B cell (primary cell): ENCODE measurements at regions not wholly inside any gene's neighbourhood (a gene's known extent, or its start where the extent isn't known, plus 50 kb on each side); places are given as distances from the start of the nearest gene placed in this dataset.

Experiments used
- ATAC-seq: fragments of 200-7000 bp; cut with Tn5 transposase; one replicate; pipeline ENCODE4 v1.10.0; 2021; ENCODE audit warnings: low read depth, mild to moderate bottlenecking, moderate number of reproducible peaks, moderate library complexity
- CTCF ChIA-PET: fragments of 350-600 bp; sonication (Branson Sonifier 250); formaldehyde crosslinking; loops from one replicate; lab custom pipeline; 2021; ENCODE audit warnings: antibody characterized with exemption, inconsistent platforms; lab: Charles Lee
- POLR2A ChIA-PET: fragments of 350-600 bp; sonication (Branson Sonifier 250); formaldehyde crosslinking; loops from one replicate; lab custom pipeline; 2021; ENCODE audit warnings: antibody characterized with exemption; lab: Charles Lee
- DNase-seq: peaks from one replicate; pipeline ENCODE4 v3.0.0; 2013
- H2AFZ ChIP-seq: 2 replicates; pipeline ENCODE4 v1.6.1; 2012; ENCODE audit warnings: mild to moderate bottlenecking, low read depth, low read length; ENCODE audit not compliant: insufficient read depth, poor library complexity, severe bottlenecking
- H3K27ac ChIP-seq, 2 donors: 1 replicate in 1 of 2; 2 replicates in 1 of 2; pipeline ENCODE4 v1.5.1; 2012 to 2013; ENCODE audit warnings: low read length in 2 of 2, mild to moderate bottlenecking in 2 of 2, moderate library complexity in 1 of 2
- H3K27me3 ChIP-seq, 4 experiments: fragments of 200-600 bp in 1 of 4; sonication (generic) in 1 of 4; replicated peaks in 1 of 4; 1 replicate in 2 of 4; 2 replicates in 2 of 4; pipeline versions ENCODE4 v1.6.1 to v1.7.0; 2013 to 2016; ENCODE audit warnings: low read length in 3 of 4, mild to moderate bottlenecking in 2 of 4, mixed read lengths in 1 of 4, moderate library complexity in 1 of 4; ENCODE audit not compliant: insufficient read depth in 4 of 4, control insufficient read depth in 3 of 4; ENCODE audit errors: control extremely low read depth in 1 of 4
- H3K36me3 ChIP-seq, 2 experiments: replicated peaks in 1 of 2; 1 replicate in 1 of 2; 2 replicates in 1 of 2; pipeline versions ENCODE4 v1.6.1 to v1.7.1; 2013; ENCODE audit warnings: low read length in 1 of 2; ENCODE audit not compliant: insufficient read depth in 2 of 2, control insufficient read depth in 1 of 2; ENCODE audit errors: control extremely low read depth in 1 of 2, extremely low read depth in 1 of 2
- H3K4me1 ChIP-seq, 2 donors: fragments of 200-600 bp in 1 of 2; sonication (generic) in 1 of 2; 1 replicate in 1 of 2; 2 replicates in 1 of 2; pipeline versions ENCODE4 v1.5.1 to v1.6.1; 2013 to 2017; ENCODE audit warnings: low read length in 2 of 2; ENCODE audit not compliant: control insufficient read depth in 2 of 2, insufficient read depth in 2 of 2
- H3K4me2 ChIP-seq: replicated peaks from 2 replicates; pipeline ENCODE3; 2012; ENCODE audit warnings: mild to moderate bottlenecking, low read depth, low read length; ENCODE audit not compliant: poor library complexity, severe bottlenecking
- H3K4me3 ChIP-seq, 5 experiments: fragments of 200-600 bp in 1 of 5; sonication (generic) in 1 of 5; 1 replicate in 3 of 5; 2 replicates in 2 of 5; pipeline versions ENCODE4 v1.5.1 to v1.7.0; 2011 to 2016; ENCODE audit warnings: low read length in 4 of 5, mild to moderate bottlenecking in 4 of 5, low read depth in 2 of 5, control low read depth in 1 of 5, moderate library complexity in 1 of 5; ENCODE audit not compliant: insufficient read depth in 1 of 5; ENCODE audit errors: control extremely low read depth in 1 of 5, extremely low read depth in 1 of 5
- H3K79me2 ChIP-seq: fragments of 200-600 bp; sonication (generic); one replicate; pipeline ENCODE4 v1.6.0; 2016; ENCODE audit warnings: low read length; ENCODE audit not compliant: control insufficient read depth, insufficient read depth
- H3K9ac ChIP-seq: fragments of 200-600 bp; sonication (generic); 2 replicates; pipeline ENCODE4 v1.6.1; 2017; ENCODE audit warnings: mild to moderate bottlenecking, low read length, moderate library complexity
- H3K9me3 ChIP-seq, 3 donors: one replicate each; pipeline versions ENCODE4 v1.6.1 to v1.7.1; 2013; ENCODE audit warnings: low read length in 2 of 3; ENCODE audit not compliant: control insufficient read depth in 2 of 3, insufficient read depth in 1 of 3; ENCODE audit errors: control extremely low read depth in 1 of 3
- H4K20me1 ChIP-seq: 2 replicates; pipeline ENCODE4 v1.6.0; 2012; ENCODE audit warnings: mild to moderate bottlenecking, low read length; ENCODE audit not compliant: insufficient read depth, control insufficient read depth, poor library complexity, severe bottlenecking
- H3K27ac Mint-ChIP-seq: one replicate; pipeline ENCODE4 v1.8.0; 2021; ENCODE audit warnings: mixed read lengths
- H3K27me3 Mint-ChIP-seq: one replicate; pipeline ENCODE4 v1.8.0; 2021; ENCODE audit warnings: mixed read lengths
- H3K4me1 Mint-ChIP-seq: one replicate; pipeline ENCODE4 v1.8.0; 2021; ENCODE audit warnings: mixed read lengths
- H3K4me3 Mint-ChIP-seq: one replicate; pipeline ENCODE4 v1.8.0; 2021; ENCODE audit warnings: mixed read lengths
- H3K9me3 Mint-ChIP-seq: one replicate; pipeline ENCODE4 v1.8.0; 2022; ENCODE audit warnings: mixed read lengths; ENCODE audit not compliant: insufficient read depth
- EZH2 ChIP-seq: IDR thresholded peaks from 2 replicates; pipeline ENCODE4 v1.6.1; 2012; ENCODE audit warnings: borderline replicate concordance, low read depth, mild to moderate bottlenecking, moderate library complexity, low read length; ENCODE audit not compliant: insufficient read depth, poor library complexity, severe bottlenecking
- WGBS: methylation state at CpG from one replicate; pipeline ENCODE4 v1.1.5; 2013; ENCODE audit warnings: missing lambda C conversion rate; ENCODE audit not compliant: insufficient coverage; 5-methylcytosine and 5-hydroxymethylcytosine counted together
- intact Hi-C: fragments of 100-400 bp; cut with micrococcal nuclease; formaldehyde crosslinking; loops from one replicate; pipeline ENCODE4 v1.10.0; 2022
- TF ChIP-seq, protein P1 (sequence below): fragments of 200-600 bp; IDR thresholded peaks from one replicate; pipeline ENCODE4 v1.8.0; 2022; ENCODE audit warnings: antibody characterized with exemption, mild to moderate bottlenecking

DNA sequence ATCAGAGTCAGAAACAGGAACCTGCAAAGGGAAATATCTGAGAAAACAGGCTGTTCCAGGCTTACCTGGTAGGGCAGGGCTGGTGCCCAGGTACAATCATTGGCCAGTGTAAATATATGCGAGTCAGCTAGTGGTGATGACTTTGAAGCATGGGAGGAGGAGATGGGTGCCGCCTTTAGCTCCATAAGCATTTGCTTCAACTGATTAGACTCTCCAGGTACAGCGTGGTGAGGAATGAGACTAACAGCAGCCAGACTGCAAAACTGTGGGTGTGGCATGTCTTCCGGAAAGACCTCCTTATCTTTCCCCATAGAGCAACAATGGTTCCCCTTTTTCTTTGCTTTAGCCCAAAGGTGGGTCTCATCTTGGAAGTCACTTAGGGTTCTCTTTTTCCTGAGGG, 137.2 kb downstream of the LRIG2 start:
- DNase-seq (no peak), ATAC-seq (no peak)
- Histone ChIP-seq H3K9ac (no peak overlapping the region), H3K4me3 (no peak overlapping the region), H3K27ac (no peak overlapping the region), H3K4me1 (no peaks in the 10 kb centered on the region), H3K4me2 (no peak overlapping the region), H3K79me2 (no peaks in the 10 kb centered on the region), H2AFZ (no peak overlapping the region), H3K36me3 (no peaks in the 10 kb centered on the region), H4K20me1 (no peaks in the 10 kb centered on the region), H3K9me3 (peaks cover 0 to 8% (median 0%) of the 10 kb centered on the region in 3 donors), H3K27me3 (peaks cover 0 to 8% (median 0%) of the 10 kb centered on the region in 4 experiments)
- 7% methylated on average over 2 of the region's 4 CpGs for WGBS
- ChIA-PET POLR2A (no interaction called here), CTCF (no interaction called here)
- H3K27me3 Mint-ChIP-seq, result peaks cover 39% of the 10 kb centered on the region
- H3K4me1 Mint-ChIP-seq, result peaks cover 2% of the 10 kb centered on the region
- no peak for TF ChIP-seq EZH2
- TF ChIP-seq, protein P1, sequence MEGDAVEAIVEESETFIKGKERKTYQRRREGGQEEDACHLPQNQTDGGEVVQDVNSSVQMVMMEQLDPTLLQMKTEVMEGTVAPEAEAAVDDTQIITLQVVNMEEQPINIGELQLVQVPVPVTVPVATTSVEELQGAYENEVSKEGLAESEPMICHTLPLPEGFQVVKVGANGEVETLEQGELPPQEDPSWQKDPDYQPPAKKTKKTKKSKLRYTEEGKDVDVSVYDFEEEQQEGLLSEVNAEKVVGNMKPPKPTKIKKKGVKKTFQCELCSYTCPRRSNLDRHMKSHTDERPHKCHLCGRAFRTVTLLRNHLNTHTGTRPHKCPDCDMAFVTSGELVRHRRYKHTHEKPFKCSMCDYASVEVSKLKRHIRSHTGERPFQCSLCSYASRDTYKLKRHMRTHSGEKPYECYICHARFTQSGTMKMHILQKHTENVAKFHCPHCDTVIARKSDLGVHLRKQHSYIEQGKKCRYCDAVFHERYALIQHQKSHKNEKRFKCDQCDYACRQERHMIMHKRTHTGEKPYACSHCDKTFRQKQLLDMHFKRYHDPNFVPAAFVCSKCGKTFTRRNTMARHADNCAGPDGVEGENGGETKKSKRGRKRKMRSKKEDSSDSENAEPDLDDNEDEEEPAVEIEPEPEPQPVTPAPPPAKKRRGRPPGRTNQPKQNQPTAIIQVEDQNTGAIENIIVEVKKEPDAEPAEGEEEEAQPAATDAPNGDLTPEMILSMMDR, result no peak
- no peak overlapping the region for H3K27ac Mint-ChIP-seq
- intact Hi-C loops, result no loop called here
- H3K4me3 Mint-ChIP-seq, result no peak overlapping the region
- H3K9me3 Mint-ChIP-seq, result no peaks in the 10 kb centered on the region

DNA sequence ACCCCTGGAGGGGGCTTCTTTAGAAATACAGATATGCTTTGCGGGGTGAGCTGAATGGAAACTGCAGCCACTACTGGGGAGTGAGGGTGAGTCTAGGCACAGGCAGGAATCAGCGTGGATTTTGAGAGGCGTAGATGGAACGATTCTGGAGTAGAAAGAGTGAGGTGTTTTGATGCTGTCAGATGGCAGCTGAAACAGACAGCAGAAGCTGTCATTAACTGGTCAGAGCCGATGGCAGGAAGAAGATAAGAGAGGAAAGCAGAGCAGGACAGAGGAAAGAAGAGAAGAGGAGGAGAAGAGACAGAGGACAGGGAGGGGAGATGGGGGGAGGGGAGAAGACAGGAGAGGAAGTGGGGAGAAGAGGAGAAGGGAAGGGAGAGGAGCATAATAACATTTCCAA, 138.5 kb downstream of the LRIG2 start:
- no peaks in the 10 kb centered on the region for H3K36me3 ChIP-seq
- TF ChIP-seq EZH2, result no peak
- TF ChIP-seq, protein P1, result no peak
- DNase-seq, result no peak
- H4K20me1 ChIP-seq, result no peaks in the 10 kb centered on the region
- no peak overlapping the region for H3K4me3 Mint-ChIP-seq
- no peak overlapping the region for H3K27ac ChIP-seq
- WGBS, result 82% methylated on average over 5 of the region's 5 CpGs
- H3K27me3 Mint-ChIP-seq, result peaks cover 35% of the 10 kb centered on the region
- peaks cover 2% of the 10 kb centered on the region for H3K4me1 Mint-ChIP-seq
- no peak overlapping the region for H3K4me3 ChIP-seq
- ChIA-PET POLR2A (no interaction called here), CTCF (no interaction called here)
- no peak overlapping the region for H3K9ac ChIP-seq
- intact Hi-C loops, result no loop called here
- H3K4me1 ChIP-seq, result no peaks in the 10 kb centered on the region
- H3K27ac Mint-ChIP-seq, result no peak overlapping the region
- H3K9me3 Mint-ChIP-seq, result no peaks in the 10 kb centered on the region
- H3K27me3 ChIP-seq, result peaks cover 0 to 8% (median 0%) of the 10 kb centered on the region in 4 experiments
- ATAC-seq, result no peak
- H3K9me3 ChIP-seq, result peaks cover 0 to 8% (median 0%) of the 10 kb centered on the region in 3 donors
- no peaks in the 10 kb centered on the region for H3K79me2 ChIP-seq
- H2AFZ ChIP-seq, result no peak overlapping the region
- no peak overlapping the region for H3K4me2 ChIP-seq
